Esophagus squamous epithelium (tissue), 5 donors: ENCODE measurements at regions not wholly inside any gene's neighbourhood (a gene's known extent, or its start where the extent isn't known, plus 50 kb on each side); places are given as distances from the start of the nearest gene placed in this dataset.
"Not testable (repeated sequence)": the region's sequence is repeated elsewhere in the genome, so short reads cannot be mapped to it uniquely, and the experiment has no call there.

Experiments
- DNase-seq: peaks from one replicate; lab custom pipeline; 2025; lab: John Stamatoyannopoulos, UW
- H3K27ac ChIP-seq, 4 donors: fragments of 200-600 bp; sonication (generic); one replicate each; pipeline ENCODE4 v1.5.1; 2016 to 2019; ENCODE audit warnings: mild to moderate bottlenecking in 1 of 4
- H3K27me3 ChIP-seq, 4 donors: fragments of 200-600 bp; sonication (generic); 1 replicate in 3 of 4; 2 replicates in 1 of 4; pipeline versions ENCODE4 v1.5.1 to v1.6.0; 2017 to 2021; ENCODE audit warnings: antibody characterized with exemption in 1 of 4
- H3K36me3 ChIP-seq, 3 donors: fragments of 200-600 bp; sonication (generic); one replicate each; pipeline ENCODE4 v1.5.1; 2016 to 2019
- H3K4me1 ChIP-seq, 3 donors: fragments of 200-600 bp; sonication (generic); one replicate each; pipeline ENCODE4 v1.5.1; 2017 to 2019
- H3K4me3 ChIP-seq, 4 donors: fragments of 200-600 bp; sonication (generic); 1 replicate in 3 of 4; 2 replicates in 1 of 4; pipeline ENCODE4 v1.5.1; 2016 to 2019; ENCODE audit warnings: mild to moderate bottlenecking in 2 of 4, moderate library complexity in 1 of 4
- H3K9me3 ChIP-seq, 3 donors: fragments of 200-600 bp; sonication (generic); one replicate each; pipeline ENCODE4 v1.5.1; 2016 to 2019
- CTCF ChIP-seq, 6 experiments: fragments of 450-650 bp in 4 of 6; fragments of 200-600 bp in 2 of 6; sonication (generic) in 2 of 6; IDR thresholded peaks; one replicate each; pipeline ENCODE4 v1.5.1; 2016 to 2019; ENCODE audit warnings: antibody characterized with exemption in 6 of 6, mild to moderate bottlenecking in 4 of 6, moderate library complexity in 4 of 6
- POLR2A ChIP-seq, 4 donors: fragments of 450-650 bp; IDR thresholded peaks; one replicate each; pipeline ENCODE4 v1.6.1; 2017; ENCODE audit warnings: antibody characterized with exemption in 4 of 4, mild to moderate bottlenecking in 4 of 4, moderate library complexity in 3 of 4
- whole genome bisulfite sequencing, 2 donors: methylation state at CpG; one replicate each; pipeline ENCODE4 v1.1.5; 2018; 5-methylcytosine and 5-hydroxymethylcytosine counted together
- intact Hi-C: fragments of 100-400 bp; cut with DNase I; formaldehyde crosslinking; loops from one replicate; pipeline ENCODE4 v1.15.0; 2022
- donor health status: DM: yes; HTN: yes; CAD: no.

- H3K36me3 ChIP-seq: no peaks in the 10 kb centered on the region
- WGBS, 2 donors: 48 to 60% methylated on average over 2 of the region's 2 CpGs
- H3K9me3 ChIP-seq: peaks cover 0 to 14% (median 12%) of the 10 kb centered on the region in 3 donors
- no peaks in the 10 kb centered on the region for H3K27me3 ChIP-seq
- no peak overlapping the region for H3K4me3 ChIP-seq
- no peak overlapping the region for H3K27ac ChIP-seq
- no peak for DNase-seq
- intact Hi-C loops: no loop called here
- TF ChIP-seq CTCF (IDR thresholded peaks at IDR 0.05) (no peak), POLR2A (IDR thresholded peaks at IDR 0.05) (no peak)
- no peaks in the 10 kb centered on the region for H3K4me1 ChIP-seq
Measured at GRCh38 chr14:22202313-22202712, 386.7 kb downstream of the DAD1 start.

DNA sequence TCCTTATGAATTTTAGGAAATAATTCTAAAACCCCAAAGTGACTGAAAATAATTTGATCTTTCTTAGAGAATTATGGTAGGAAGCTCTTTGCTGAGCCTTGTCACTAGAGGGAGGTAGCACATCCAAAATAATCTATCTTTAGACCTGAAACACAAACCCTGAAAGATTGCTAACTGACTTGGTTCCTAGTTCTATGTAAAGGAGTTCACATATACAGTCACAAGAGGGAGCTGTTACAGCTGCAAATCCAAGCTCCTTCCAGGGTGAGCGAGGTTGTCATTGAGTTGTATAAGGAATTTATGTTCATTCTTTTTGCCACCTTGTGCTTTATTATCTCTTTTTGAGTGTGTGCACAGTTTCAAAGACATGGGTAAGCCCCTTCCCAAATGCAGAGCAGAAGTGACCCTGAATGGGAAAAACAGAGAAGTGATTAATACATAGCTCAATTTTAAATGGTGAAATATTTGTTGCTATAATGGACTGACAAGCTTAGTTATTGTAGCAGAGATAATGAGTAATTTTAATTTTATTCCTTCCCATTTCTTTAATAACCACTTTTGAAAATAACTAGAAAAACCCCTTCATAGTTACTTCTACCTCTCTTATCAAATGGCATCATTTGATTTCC is 387.9 kb downstream of the DAD1 start:
- no peaks in the 10 kb centered on the region for H3K27me3 ChIP-seq
- H3K4me3 ChIP-seq: no peak overlapping the region
- TF ChIP-seq CTCF (IDR thresholded peaks at IDR 0.05): peak in 5 of 6 experiments; percentile 20 to 56 (median 46)
- TF ChIP-seq POLR2A (IDR thresholded peaks at IDR 0.05): no peak
- 7 to 8% methylated on average over 1 of the region's 1 CpG for WGBS, 2 donors
- no peaks in the 10 kb centered on the region for H3K4me1 ChIP-seq
- no peak overlapping the region for H3K27ac ChIP-seq
- intact Hi-C loops: no loop called here
- DNase-seq: no peak
- H3K36me3 ChIP-seq: no peaks in the 10 kb centered on the region
- peaks cover 0 to 14% (median 12%) of the 10 kb centered on the region in 3 donors for H3K9me3 ChIP-seq

DNA sequence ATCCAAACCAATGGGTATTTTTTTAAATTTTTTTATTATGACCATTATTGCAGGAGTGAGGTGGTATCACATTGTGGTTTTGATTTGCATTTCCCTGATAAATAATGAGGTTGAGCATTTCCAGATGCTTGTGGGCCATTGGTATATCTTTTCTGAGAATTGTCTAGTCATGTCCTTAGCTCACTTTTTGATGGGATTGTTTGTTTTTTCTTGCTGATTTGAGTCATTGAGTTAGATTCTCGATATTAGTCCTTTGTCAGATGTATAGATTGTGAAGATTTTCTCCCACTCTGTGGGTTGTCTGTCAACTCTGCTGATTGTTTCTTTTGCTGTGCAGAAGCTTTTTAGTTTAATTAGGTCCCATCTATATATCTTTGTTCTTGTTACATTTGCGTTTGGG is 388.9 kb downstream of the DAD1 start:
- H3K4me3 ChIP-seq, H3K36me3 ChIP-seq, H3K27ac ChIP-seq, H3K27me3 ChIP-seq, H3K4me1 ChIP-seq, DNase-seq, intact Hi-C loops: not testable (repeated sequence)
- peaks cover 0 to 14% (median 12%) of the 10 kb centered on the region in 3 donors for H3K9me3 ChIP-seq
- WGBS, 2 donors: 65 to 75% methylated on average over 2 of the region's 2 CpGs

DNA sequence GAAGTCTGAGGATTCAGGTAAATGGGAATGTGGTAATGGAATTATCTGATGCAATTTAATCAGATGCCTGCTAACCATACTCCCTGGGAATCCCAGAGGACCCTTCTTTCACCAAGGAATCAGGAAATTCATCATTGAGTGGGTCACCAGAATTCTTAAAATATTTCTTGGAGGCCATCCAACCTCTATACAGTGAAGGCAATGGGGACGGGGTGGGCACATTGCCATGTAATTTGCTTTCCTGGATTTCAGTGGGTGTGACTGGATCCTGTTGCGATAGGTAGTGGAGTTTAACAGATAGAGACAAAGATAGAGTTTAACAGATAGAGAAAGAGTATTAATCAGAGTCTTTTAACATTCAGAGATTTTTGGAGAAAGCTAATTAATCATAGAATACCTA is 394.4 kb downstream of the DAD1 start:
- no peak overlapping the region for H3K27ac ChIP-seq
- TF ChIP-seq POLR2A (IDR thresholded peaks at IDR 0.05) (no peak), CTCF (IDR thresholded peaks at IDR 0.05) (no peak)
- DNase-seq: no peak
- intact Hi-C loops: no loop called here
- H3K9me3 ChIP-seq: peaks cover 0 to 14% (median 12%) of the 10 kb centered on the region in 3 donors
- no peaks in the 10 kb centered on the region for H3K27me3 ChIP-seq
- H3K36me3 ChIP-seq: no peaks in the 10 kb centered on the region
- WGBS, 2 donors: 34 to 47% methylated on average over 2 of the region's 2 CpGs
- H3K4me1 ChIP-seq: no peaks in the 10 kb centered on the region
- H3K4me3 ChIP-seq: no peak overlapping the region

GRCh38 chr14:22190411-22191191 is 398.4 kb downstream of the DAD1 start:
- Histone ChIP-seq H3K9me3 (no peaks in the 10 kb centered on the region), H3K4me3 (no peak overlapping the region), H3K36me3 (no peaks in the 10 kb centered on the region), H3K4me1 (no peaks in the 10 kb centered on the region), H3K27ac (no peak overlapping the region), H3K27me3 (no peaks in the 10 kb centered on the region)
- 78 to 84% methylated on average over 10 of the region's 10 CpGs for WGBS, 2 donors
- no peak for DNase-seq
- intact Hi-C loops: no loop called here
- TF ChIP-seq CTCF (IDR thresholded peaks at IDR 0.05): no peak
- TF ChIP-seq POLR2A (IDR thresholded peaks at IDR 0.05): no peak
